WTC11 (cell line): ENCODE measurements at regions not wholly inside any gene's neighbourhood (a gene's known extent, or its start where the extent isn't known, plus 50 kb on each side); places are given as distances from the start of the nearest gene placed in this dataset.
"Not testable (repeated sequence)": the region's sequence is repeated elsewhere in the genome, so short reads cannot be mapped to it uniquely, and the experiment has no call there.

Experiments
- ATAC-seq: fragments of 200-7000 bp; cut with Tn5 transposase; 2 replicates; pipeline ENCODE4 v1.10.0; 2021; ENCODE audit warnings: mild to moderate bottlenecking, moderate library complexity
- CTCF ChIA-PET: fragments of 300-600 bp; sonication (Branson Sonifier 250); formaldehyde crosslinking; loops from one replicate; lab custom pipeline; 2021; ENCODE audit warnings: antibody characterized with exemption; lab: Charles Lee
- POLR2A ChIA-PET: fragments of 350-600 bp; sonication (Branson Sonifier 250); formaldehyde crosslinking; loops from one replicate; lab custom pipeline; 2021; ENCODE audit warnings: antibody characterized with exemption; lab: Charles Lee
- DNase-seq: peaks from one replicate; pipeline ENCODE4 v3.0.0; 2021; ENCODE audit warnings: low spot score
- H3K27ac Mint-ChIP-seq: 2 replicates; pipeline ENCODE4 v1.8.0; 2021; ENCODE audit warnings: mixed read lengths
- H3K27me3 Mint-ChIP-seq: 2 replicates; pipeline ENCODE4 v1.8.0; 2021; ENCODE audit warnings: low read depth, mild to moderate bottlenecking, moderate library complexity, mixed read lengths
- H3K36me3 Mint-ChIP-seq: 2 replicates; pipeline ENCODE4 v1.8.0; 2021; ENCODE audit warnings: mixed read lengths
- H3K4me1 Mint-ChIP-seq: 2 replicates; pipeline ENCODE4 v1.8.0; 2022; ENCODE audit warnings: mixed read lengths
- H3K4me3 Mint-ChIP-seq: 2 replicates; pipeline ENCODE4 v1.8.0; 2021; ENCODE audit warnings: mild to moderate bottlenecking, moderate library complexity, mixed read lengths
- H3K9me3 Mint-ChIP-seq: 2 replicates; pipeline ENCODE4 v1.8.0; 2021; ENCODE audit warnings: mixed read lengths
- CBFB ChIP-seq: sonication (generic); formaldehyde crosslinking; IDR thresholded peaks from 2 replicates; pipeline ENCODE4 v1.8.1; 2022; ENCODE audit warnings: mild to moderate bottlenecking, low read depth, missing genetic modification reagents
- ELF4 ChIP-seq: sonication (generic); formaldehyde crosslinking; IDR thresholded peaks from 2 replicates; pipeline ENCODE4 v1.8.1; 2022; ENCODE audit warnings: low read depth, mild to moderate bottlenecking, moderate library complexity, missing genetic modification reagents
- ETV6 ChIP-seq: sonication (generic); formaldehyde crosslinking; IDR thresholded peaks from 2 replicates; pipeline ENCODE4 v1.8.1; 2022; ENCODE audit warnings: mild to moderate bottlenecking, missing genetic modification reagents
- GRHL2 ChIP-seq: fragments of 250-450 bp; sonication (Bioruptor Pico); IDR thresholded peaks from 2 replicates; pipeline ENCODE4 v1.8.0; 2022; ENCODE audit warnings: mild to moderate bottlenecking, moderate library complexity; ENCODE audit not compliant: insufficient replicate concordance, severe bottlenecking
- JUN ChIP-seq: sonication (generic); formaldehyde crosslinking; IDR thresholded peaks from 2 replicates; pipeline ENCODE4 v1.8.0; 2023; ENCODE audit warnings: mild to moderate bottlenecking, missing genetic modification reagents
- MAX ChIP-seq: sonication (generic); formaldehyde crosslinking; IDR thresholded peaks from 2 replicates; pipeline ENCODE4 v1.8.0; 2022; ENCODE audit warnings: mild to moderate bottlenecking, missing genetic modification reagents
- USF1 ChIP-seq: sonication (generic); formaldehyde crosslinking; IDR thresholded peaks from 2 replicates; pipeline ENCODE4 v1.8.0; 2022; ENCODE audit warnings: mild to moderate bottlenecking, missing genetic modification reagents
- ZNF281 ChIP-seq: sonication (generic); formaldehyde crosslinking; IDR thresholded peaks from 2 replicates; pipeline ENCODE4 v1.8.0; 2023; ENCODE audit warnings: mild to moderate bottlenecking, missing genetic modification reagents
- ZNF396 ChIP-seq: fragments of 250-450 bp; sonication (Bioruptor Pico); IDR thresholded peaks from 2 replicates; pipeline ENCODE4 v1.8.0; 2021; ENCODE audit warnings: mild to moderate bottlenecking, moderate library complexity, borderline replicate concordance
- ZNF671 ChIP-seq: fragments of 250-450 bp; sonication (Bioruptor Pico); IDR thresholded peaks from 2 replicates; pipeline ENCODE4 v1.8.0; 2021; ENCODE audit warnings: mild to moderate bottlenecking
- ZSCAN18 ChIP-seq: fragments of 250-450 bp; sonication (Bioruptor Pico); IDR thresholded peaks from 2 replicates; pipeline ENCODE4 v2.1.2; 2022; ENCODE audit warnings: mild to moderate bottlenecking, moderate library complexity

GRCh38 chr21:9780441-9780937, 740.9 kb upstream of the TPTE start:
- TF ChIP-seq CBFB (CRISPR knock-in tag) (no peak), ZNF671 (CRISPR knock-in tag) (no peak), MAX (CRISPR knock-in tag) (no peak), GRHL2 (CRISPR knock-in tag) (no peak), JUN (CRISPR knock-in tag) (no peak), USF1 (CRISPR knock-in tag) (no peak), ZNF281 (CRISPR knock-in tag) (no peak), ETV6 (CRISPR knock-in tag) (no peak), ZSCAN18 (CRISPR knock-in tag) (no peak), ELF4 (CRISPR knock-in tag) (no peak), ZNF396 (CRISPR knock-in tag) (no peak)
- ChIA-PET CTCF (no interaction called here), POLR2A (no interaction called here)
- ATAC-seq (no peak), DNase-seq (no peak)
- H3K4me3 Mint-ChIP-seq: no peak overlapping the region
- H3K27me3 Mint-ChIP-seq: peaks cover 63% of the 10 kb centered on the region
- no peak overlapping the region for H3K27ac Mint-ChIP-seq
- no peaks in the 10 kb centered on the region for H3K4me1 Mint-ChIP-seq
- peaks cover 93% of the 10 kb centered on the region for H3K9me3 Mint-ChIP-seq
- H3K36me3 Mint-ChIP-seq: peaks cover 89% of the 10 kb centered on the region

GRCh38 chr21:9783587-9783986, 737.8 kb upstream of the TPTE start:
- peaks cover 49% of the 10 kb centered on the region for H3K27me3 Mint-ChIP-seq

GRCh38 chr21:9784201-9784600, 737.2 kb upstream of the TPTE start:
- H3K4me1 Mint-ChIP-seq, DNase-seq, CTCF ChIA-PET, H3K27ac Mint-ChIP-seq, ATAC-seq, H3K4me3 Mint-ChIP-seq, POLR2A ChIA-PET: not testable (repeated sequence)
- peaks cover 94% of the 10 kb centered on the region for H3K9me3 Mint-ChIP-seq
- peaks cover 48% of the 10 kb centered on the region for H3K27me3 Mint-ChIP-seq
- peaks cover 88% of the 10 kb centered on the region for H3K36me3 Mint-ChIP-seq

More at GRCh38 chr21:9783587-9783986, 737.8 kb upstream of the TPTE start:
- Mint-ChIP-seq H3K9me3 (peaks cover 94% of the 10 kb centered on the region), H3K36me3 (peaks cover 87% of the 10 kb centered on the region)
- H3K27ac Mint-ChIP-seq, ATAC-seq, H3K4me3 Mint-ChIP-seq, CTCF ChIA-PET, POLR2A ChIA-PET, H3K4me1 Mint-ChIP-seq, DNase-seq: not testable (repeated sequence)

- POLR2A ChIA-PET, H3K4me3 Mint-ChIP-seq, H3K4me1 Mint-ChIP-seq, CTCF ChIA-PET, H3K27ac Mint-ChIP-seq, ATAC-seq, DNase-seq: not testable (repeated sequence)
- peaks cover 50% of the 10 kb centered on the region for H3K27me3 Mint-ChIP-seq
- peaks cover 89% of the 10 kb centered on the region for H3K36me3 Mint-ChIP-seq
- H3K9me3 Mint-ChIP-seq: peaks cover 93% of the 10 kb centered on the region
Observed at GRCh38 chr21:9786092-9786491, 735.3 kb upstream of the TPTE start.

- CTCF ChIA-PET, H3K27ac Mint-ChIP-seq, H3K4me3 Mint-ChIP-seq, POLR2A ChIA-PET, H3K4me1 Mint-ChIP-seq, ATAC-seq, DNase-seq: not testable (repeated sequence)
- Mint-ChIP-seq H3K9me3 (peaks cover 93% of the 10 kb centered on the region), H3K36me3 (peaks cover 90% of the 10 kb centered on the region), H3K27me3 (peaks cover 44% of the 10 kb centered on the region)
Observed at GRCh38 chr21:9788281-9788680, 733.1 kb upstream of the TPTE start.

- peaks cover 94% of the 10 kb centered on the region for H3K9me3 Mint-ChIP-seq
- H3K4me3 Mint-ChIP-seq, H3K27ac Mint-ChIP-seq, ATAC-seq, H3K4me1 Mint-ChIP-seq, POLR2A ChIA-PET, CTCF ChIA-PET, DNase-seq: not testable (repeated sequence)
- peaks cover 89% of the 10 kb centered on the region for H3K36me3 Mint-ChIP-seq
- peaks cover 36% of the 10 kb centered on the region for H3K27me3 Mint-ChIP-seq
Observed at GRCh38 chr21:9790354-9790753, 731.0 kb upstream of the TPTE start.

GRCh38 chr21:9791453-9791852, 729.9 kb upstream of the TPTE start:
- Mint-ChIP-seq H3K36me3 (peaks cover 90% of the 10 kb centered on the region), H3K27me3 (peaks cover 42% of the 10 kb centered on the region), H3K9me3 (peaks cover 94% of the 10 kb centered on the region)
- H3K27ac Mint-ChIP-seq, ATAC-seq, DNase-seq, CTCF ChIA-PET, POLR2A ChIA-PET, H3K4me3 Mint-ChIP-seq, H3K4me1 Mint-ChIP-seq: not testable (repeated sequence)

GRCh38 chr21:9795291-9795690, 726.1 kb upstream of the TPTE start:
- CTCF ChIA-PET, H3K4me1 Mint-ChIP-seq, H3K4me3 Mint-ChIP-seq, H3K27ac Mint-ChIP-seq, ATAC-seq, DNase-seq: not testable (repeated sequence)
- H3K36me3 Mint-ChIP-seq: peaks cover 60% of the 10 kb centered on the region
- POLR2A ChIA-PET: interaction anchor here (1.1 kb wide), 1 partner anchor 9 kb away, joined by 3 read pairs; no protein-coding TSS in a partner anchor
- H3K9me3 Mint-ChIP-seq: peaks cover 64% of the 10 kb centered on the region
- H3K27me3 Mint-ChIP-seq: peaks cover 28% of the 10 kb centered on the region
